ENCODE measurements at regions not wholly inside any gene's neighbourhood (a gene's known extent, or its start where the extent isn't known, plus 50 kb on each side); places are given as distances from the start of the nearest gene placed in this dataset.

- TF ChIP-seq POLR2AphosphoS5 (IDR thresholded peaks at IDR 0.05; ENCODE audit: borderline replicate concordance, low read depth, low read length) (no peak), EZH2 (IDR thresholded peaks at IDR 0.05) (no peak)
Observed at GRCh38 chr18:44508474-44508873, 172.2 kb upstream of the SETBP1 start.

Measured in SK-N-MC (cell line).